Right lung (tissue), 2 donors: ENCODE measurements at regions not wholly inside any gene's neighbourhood (a gene's known extent, or its start where the extent isn't known, plus 50 kb on each side); places are given as distances from the start of the nearest gene placed in this dataset.
"Not testable (repeated sequence)": the region's sequence is repeated elsewhere in the genome, so short reads cannot be mapped to it uniquely, and the experiment has no call there.

Experiments used
- DNase-seq, 2 donors: peaks; one replicate each; pipeline ENCODE4 v3.0.0-alpha.2; 2013

DNA sequence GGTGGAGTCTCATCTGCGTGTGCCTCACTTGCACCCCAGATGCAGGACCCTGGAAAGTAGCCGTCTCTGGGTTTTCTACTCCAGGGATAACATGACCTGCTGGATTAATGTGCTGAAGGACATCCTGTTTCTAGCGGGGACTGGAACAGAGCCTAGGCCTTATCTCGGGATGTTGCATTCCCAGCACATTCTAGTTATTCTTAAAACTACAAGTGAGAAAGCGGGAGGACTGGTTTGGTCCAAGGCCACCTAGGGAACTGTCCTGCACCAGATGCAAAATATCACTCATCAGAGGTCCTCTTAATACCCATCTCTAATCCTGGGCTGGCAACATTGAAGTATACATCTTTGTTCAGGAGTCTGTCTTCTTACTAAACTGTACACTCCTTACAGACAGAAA is 179.9 kb downstream of the ZC3H11B start:
- peak in 1 of 2 donors; percentile 16 for DNase-seq

GRCh38 chr1:219432191-219432606 is 180.7 kb downstream of the ZC3H11B start:
- no peak for DNase-seq

GRCh38 chr1:219430419-219430818 is 182.5 kb downstream of the ZC3H11B start:
- no peak for DNase-seq

GRCh38 chr1:219428651-219429050 is 184.3 kb downstream of the ZC3H11B start:
- no peak for DNase-seq

DNA sequence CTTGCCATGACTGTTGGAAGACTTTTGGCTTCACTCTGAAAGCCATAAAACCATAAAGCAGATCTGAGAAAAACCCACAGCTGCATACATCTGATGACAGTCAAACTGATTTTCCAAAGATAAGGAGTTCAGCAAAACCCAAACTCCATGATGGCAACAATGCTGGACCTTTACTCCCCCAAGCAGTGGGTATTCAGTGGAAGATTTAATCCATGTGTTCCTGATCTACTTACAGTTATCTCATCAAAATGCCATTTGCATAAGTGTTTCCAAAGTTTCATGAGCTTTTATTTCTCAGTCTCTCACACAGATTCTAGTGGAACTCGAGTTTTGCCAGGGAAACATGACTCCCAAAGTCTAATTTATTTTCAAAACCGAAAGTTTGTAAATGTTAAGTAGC is 184.9 kb downstream of the ZC3H11B start:
- peak in 1 of 2 donors; percentile 41 for DNase-seq

DNA sequence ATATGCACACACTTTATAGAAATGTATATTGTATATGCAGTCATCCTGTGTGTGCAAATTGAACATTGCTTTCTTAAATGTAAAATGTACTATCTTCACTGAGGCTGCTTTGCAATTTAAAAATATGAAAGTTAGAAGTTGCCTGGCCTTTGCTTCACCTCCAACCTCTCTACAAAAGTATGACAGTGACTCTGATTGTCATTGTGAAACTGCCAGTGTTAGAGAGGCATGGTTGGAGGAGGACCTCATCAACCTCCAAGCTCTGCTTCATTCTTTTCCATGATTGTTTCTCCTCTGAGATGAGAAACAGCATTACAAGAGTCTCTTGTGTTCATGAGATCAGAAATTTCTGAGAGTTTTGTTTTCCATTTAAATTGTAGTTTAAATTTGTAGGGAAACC is 185.5 kb downstream of the ZC3H11B start:
- no peak for DNase-seq

- no peak for DNase-seq
Observed at GRCh38 chr1:219422811-219423598, 189.9 kb downstream of the ZC3H11B start.

DNA sequence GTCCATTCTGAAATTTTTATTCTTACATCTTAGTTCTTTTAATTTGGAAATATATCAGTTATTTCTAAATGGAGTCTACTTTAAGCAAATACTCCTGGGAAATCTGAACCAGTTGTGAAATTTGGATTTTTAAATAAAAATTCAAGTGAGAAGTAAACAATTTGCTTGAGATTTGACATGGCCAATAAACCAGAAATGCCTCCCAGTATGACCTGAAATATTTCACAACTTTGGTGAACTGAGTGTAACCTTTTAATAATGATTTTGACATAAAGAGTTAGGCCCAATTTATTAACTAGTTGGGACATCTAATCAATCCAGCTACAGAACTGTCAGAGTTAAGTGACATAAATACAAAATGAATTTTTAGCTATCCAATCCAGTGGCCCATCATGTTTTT is 192.0 kb downstream of the ZC3H11B start:
- no peak for DNase-seq

- no peak for DNase-seq
Observed at GRCh38 chr1:219419860-219420259, 193.0 kb downstream of the ZC3H11B start.

GRCh38 chr1:219419065-219419464 is 193.8 kb downstream of the ZC3H11B start:
- no peak for DNase-seq

GRCh38 chr1:219417610-219418009 is 195.3 kb downstream of the ZC3H11B start:
- DNase-seq: no peak

GRCh38 chr1:219416598-219417238 is 196.2 kb downstream of the ZC3H11B start:
- DNase-seq: no peak

DNA sequence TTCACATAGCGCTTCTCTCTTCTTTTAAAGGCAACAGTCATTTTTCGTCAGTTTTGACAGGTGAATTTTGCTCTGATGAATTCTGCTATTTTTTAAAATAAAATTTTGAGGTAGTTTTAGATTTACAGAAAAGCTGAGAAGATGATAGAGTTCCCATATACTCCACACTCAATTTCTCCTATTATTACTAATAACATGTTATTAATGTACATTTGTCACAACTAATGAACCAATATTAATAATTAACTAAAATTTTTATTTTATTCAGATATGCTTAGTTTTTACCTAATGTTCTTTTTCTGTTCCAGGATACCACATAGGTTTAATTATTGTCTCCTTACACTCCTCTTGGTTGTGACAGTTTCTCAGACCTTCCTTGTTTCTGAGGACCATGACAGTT is 197.0 kb downstream of the ZC3H11B start:
- no peak for DNase-seq

- DNase-seq: no peak
Observed at GRCh38 chr1:219415433-219415832, 197.5 kb downstream of the ZC3H11B start.

GRCh38 chr1:219414250-219414649 is 198.7 kb downstream of the ZC3H11B start:
- DNase-seq: no peak

GRCh38 chr1:219413536-219413935 is 199.4 kb downstream of the ZC3H11B start:
- DNase-seq: no peak

GRCh38 chr1:219412772-219413171 is 200.1 kb downstream of the ZC3H11B start:
- DNase-seq: no peak

DNA sequence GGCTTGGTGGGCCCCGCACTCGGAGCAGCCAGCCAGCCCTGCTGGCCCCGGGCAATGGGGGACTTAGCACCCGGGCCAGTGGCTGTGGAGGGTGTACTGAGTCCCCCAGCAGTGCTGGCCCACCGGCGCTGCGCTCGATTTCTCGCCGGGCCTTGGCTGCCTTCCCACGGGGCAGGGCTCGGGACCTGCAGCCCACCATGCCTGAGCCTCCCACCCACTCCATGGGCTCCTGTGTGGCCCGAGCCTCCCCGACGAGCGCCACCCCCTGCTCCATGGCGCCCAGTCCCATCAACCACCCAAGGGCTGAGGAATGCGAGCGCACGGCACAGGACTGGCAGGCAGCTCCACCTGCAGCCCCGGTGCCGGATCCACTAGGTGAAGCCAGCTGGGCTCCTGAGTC is 202.2 kb downstream of the ZC3H11B start:
- not testable (repeated sequence) for DNase-seq

DNA sequence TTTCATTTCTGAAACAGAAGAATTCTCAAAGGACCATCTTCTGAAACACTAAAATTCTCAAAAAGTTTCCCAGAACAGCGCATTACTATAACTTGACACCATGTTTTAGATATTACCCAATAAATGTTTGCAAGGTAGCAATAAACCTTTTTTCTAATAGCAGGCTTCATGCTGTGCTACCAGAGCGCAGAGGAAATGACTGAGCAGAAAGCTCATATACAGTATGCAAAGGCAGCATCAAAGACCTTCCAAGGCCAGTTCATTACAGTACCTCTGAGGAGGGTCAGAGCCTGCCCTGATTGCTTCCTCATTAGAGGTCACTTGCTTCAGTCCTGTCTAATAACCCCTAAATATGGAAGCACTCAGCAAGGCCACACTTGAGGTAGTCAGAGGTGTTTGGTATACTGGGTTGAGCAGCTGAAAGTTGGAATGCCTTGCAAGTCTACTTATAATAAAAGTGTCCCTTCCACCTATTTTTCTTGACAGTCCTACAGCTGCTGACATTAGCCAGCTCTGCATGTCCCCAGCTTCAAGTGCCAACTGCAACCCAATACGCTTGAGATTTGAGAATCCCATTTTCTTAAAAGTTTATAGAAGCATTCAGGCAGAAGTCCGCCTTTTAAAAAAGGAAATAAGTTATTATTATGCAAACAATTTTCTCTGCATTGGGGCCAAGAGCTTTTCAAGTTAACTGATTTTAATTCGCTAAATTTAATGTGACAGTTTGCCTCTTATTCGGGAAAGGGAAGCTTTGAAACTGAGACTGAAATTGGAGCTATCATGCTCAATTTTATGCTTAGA is 207.2 kb downstream of the ZC3H11B start:
- DNase-seq: no peak

DNA sequence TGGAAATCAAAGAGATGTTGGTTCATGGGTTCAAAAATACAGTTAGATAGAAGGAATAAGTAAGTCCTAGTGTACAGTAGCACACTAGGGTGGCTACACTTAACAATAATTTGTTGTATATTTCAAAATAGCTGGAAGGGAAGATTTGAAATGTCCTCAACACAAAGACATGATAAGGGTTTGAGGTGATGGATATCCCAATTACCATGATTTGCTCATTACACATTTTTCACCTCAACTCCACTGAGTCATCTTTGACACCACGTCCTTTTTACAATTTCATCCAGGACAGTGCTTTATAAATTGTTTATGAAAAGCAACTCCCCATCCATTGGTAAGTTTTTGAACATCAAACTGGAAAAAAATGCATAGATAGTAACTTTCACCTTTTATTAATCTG is 208.3 kb downstream of the ZC3H11B start:
- DNase-seq: no peak

- no peak for DNase-seq
Observed at GRCh38 chr1:219402925-219403324, 210.0 kb downstream of the ZC3H11B start.

DNA sequence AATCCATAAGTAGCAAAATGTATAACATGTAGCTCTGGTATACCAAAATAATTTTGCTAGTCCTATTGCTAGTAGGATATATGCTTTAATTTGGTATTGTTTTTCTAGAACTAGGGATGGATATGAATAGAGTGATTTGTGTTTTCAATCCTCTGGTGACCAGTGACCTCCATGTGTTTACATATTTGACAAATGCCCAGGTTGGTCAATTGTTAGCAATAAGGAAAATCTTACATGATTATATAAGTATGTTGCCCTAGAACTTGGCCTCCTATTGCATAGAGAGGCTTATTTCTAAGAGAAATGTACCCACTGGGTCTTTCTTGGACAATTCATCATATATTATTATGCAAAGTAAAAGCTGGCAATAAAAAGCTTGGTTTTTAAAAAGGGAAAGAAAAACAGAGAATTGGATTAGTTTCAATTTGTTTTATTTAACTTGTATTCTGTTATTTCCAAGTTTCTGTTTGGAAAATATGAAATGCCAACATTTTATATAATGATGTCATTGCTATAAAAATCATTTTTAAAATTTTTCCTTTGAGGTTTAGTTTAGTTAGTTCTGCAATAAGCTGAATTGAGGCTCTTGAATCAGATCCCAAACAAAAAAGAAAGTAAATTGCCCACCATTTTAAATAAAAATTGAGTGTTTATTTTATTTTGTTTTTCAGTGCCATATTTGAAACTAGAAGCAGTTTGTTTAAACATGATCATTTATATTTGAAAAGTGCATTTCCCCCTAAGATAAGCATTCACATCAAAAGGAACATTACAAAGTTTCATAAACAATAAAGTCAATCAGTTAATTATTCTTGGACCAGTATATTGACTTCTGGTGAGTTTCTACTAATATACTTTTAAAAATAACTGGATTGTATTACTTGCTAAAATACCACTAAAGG is 210.9 kb downstream of the ZC3H11B start:
- DNase-seq: no peak
